ENCODE measurements at regions not wholly inside any gene's neighbourhood (a gene's known extent, or its start where the extent isn't known, plus 50 kb on each side); places are given as distances from the start of the nearest gene placed in this dataset.
A peak's percentile ranks its signal among the peaks of the same experiment; 100 is the strongest.
"Not testable (repeated sequence)": the region's sequence is repeated elsewhere in the genome, so short reads cannot be mapped to it uniquely, and the experiment has no call there.

GRCh38 chrX:80929251-80929650 is 119.6 kb upstream of the BRWD3 start:
- no peak for DNase-seq

GRCh38 chrX:80917919-80918318 is 108.2 kb upstream of the BRWD3 start:
- no peak for DNase-seq

- DNase-seq = not testable (repeated sequence)
Measured at GRCh38 chrX:80912351-80912750, 102.7 kb upstream of the BRWD3 start.

- no peak for DNase-seq
Measured at GRCh38 chrX:80879916-80880315, 70.2 kb upstream of the BRWD3 start.

- DNase-seq = no peak
Measured at GRCh38 chrX:80879143-80879542, 69.5 kb upstream of the BRWD3 start.

- DNase-seq = peak; percentile 34
Measured at GRCh38 chrX:80876877-80877276, 67.2 kb upstream of the BRWD3 start.
